NT2/D1 (cell line): ENCODE measurements at regions not wholly inside any gene's neighbourhood (a gene's known extent, or its start where the extent isn't known, plus 50 kb on each side); places are given as distances from the start of the nearest gene placed in this dataset.

ENCODE experiments used
- SUZ12 ChIP-seq: IDR thresholded peaks from 2 replicates; pipeline ENCODE4 v1.6.1; 2011; ENCODE audit not compliant: insufficient read length, insufficient read depth; ENCODE audit errors: extremely low read depth
- YY1 ChIP-seq: IDR thresholded peaks from 2 replicates; pipeline ENCODE4 v1.6.1; 2011; ENCODE audit not compliant: insufficient read length, insufficient read depth
- ZNF274 ChIP-seq: IDR thresholded peaks from 2 replicates; pipeline ENCODE4 v1.6.1; 2011; ENCODE audit warnings: mild to moderate bottlenecking, low read depth, low read length

DNA sequence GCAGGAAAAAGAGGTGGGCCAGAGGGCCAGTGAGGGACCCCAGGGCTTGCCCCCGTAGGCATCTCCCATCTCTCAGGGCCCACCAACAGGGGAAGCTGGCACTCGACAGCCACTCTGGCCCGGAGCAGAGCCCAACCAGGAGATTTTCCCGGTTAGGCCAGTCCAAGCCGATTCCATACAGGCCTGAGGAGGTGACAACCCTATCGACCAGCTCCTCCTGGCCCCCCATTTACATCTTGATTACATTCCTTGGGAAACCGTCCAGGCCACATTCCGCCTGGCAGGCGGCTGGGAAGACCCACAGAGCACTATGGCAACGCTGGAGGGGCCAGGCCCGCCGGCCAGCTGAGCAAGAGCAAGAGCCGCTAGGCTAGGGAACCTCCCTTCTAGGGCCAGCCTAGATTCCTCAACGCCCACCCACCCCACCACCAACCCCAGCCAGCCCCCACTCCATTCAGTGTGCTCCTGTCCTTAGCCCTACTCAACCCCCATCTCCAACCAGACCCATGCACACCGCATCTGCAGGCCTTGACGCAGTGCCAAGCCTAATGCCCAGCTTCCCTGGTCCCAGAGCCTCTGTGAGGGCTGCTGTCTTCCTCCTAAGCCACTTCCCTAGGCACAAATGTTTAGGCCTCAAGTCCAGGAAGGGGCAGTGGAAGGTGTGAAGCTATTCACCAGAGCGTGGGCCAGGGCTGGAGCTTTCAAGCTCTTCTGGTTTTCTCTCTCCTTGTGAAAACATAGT lies 161.2 kb downstream of the EFNB1 start:
- TF ChIP-seq YY1, result no peak
- no peak for TF ChIP-seq SUZ12
- no peak for TF ChIP-seq ZNF274
